Keratinocyte (primary cell): ENCODE measurements at regions not wholly inside any gene's neighbourhood (a gene's known extent, or its start where the extent isn't known, plus 50 kb on each side); places are given as distances from the start of the nearest gene placed in this dataset.

Experiments
- DNase-seq: peaks from one replicate; pipeline ENCODE4 v3.0.0-alpha.2; 2011; ENCODE audit warnings: low read depth, missing footprints, low spot score
- FAIRE-seq: peaks from 2 replicates; lab custom pipeline; 2011; peaks lifted over from hg19 to GRCh38; lab: Jason Lieb, UNC
- H2AFZ ChIP-seq: 2 replicates; pipeline ENCODE4 v1.6.0; 2012; ENCODE audit warnings: low read length, control low read depth, inconsistent platforms; ENCODE audit not compliant: control insufficient read depth
- H3K27ac ChIP-seq: 2 replicates; pipeline ENCODE4 v1.5.1; 2011; ENCODE audit warnings: low read length; ENCODE audit not compliant: control insufficient read depth, insufficient read depth
- H3K27me3 ChIP-seq: 3 replicates; pipeline ENCODE4 v1.6.0; 2011; ENCODE audit warnings: low read length; ENCODE audit not compliant: control insufficient read depth, insufficient read depth; ENCODE audit errors: extremely low read depth
- H3K36me3 ChIP-seq, 2 experiments: 2 replicates in 1 of 2; 3 replicates in 1 of 2; pipeline ENCODE4 v1.5.1; 2011; ENCODE audit warnings: low read length in 2 of 2, mild to moderate bottlenecking in 1 of 2; ENCODE audit not compliant: control insufficient read depth in 2 of 2, insufficient read depth in 2 of 2; ENCODE audit errors: extremely low read depth in 1 of 2
- H3K4me1 ChIP-seq: 3 replicates; pipeline ENCODE4 v1.5.1; 2011; ENCODE audit warnings: low read length; ENCODE audit not compliant: control insufficient read depth, insufficient read depth; ENCODE audit errors: extremely low read depth
- H3K4me2 ChIP-seq: 3 replicates; pipeline ENCODE4 v1.6.0; 2011; ENCODE audit warnings: low read depth, low read length; ENCODE audit not compliant: control insufficient read depth, insufficient read depth; ENCODE audit errors: extremely low read depth
- H3K4me3 ChIP-seq, 3 experiments: fragments of 200-600 bp in 1 of 3; sonication (generic) in 1 of 3; 2 replicates in 2 of 3; 3 replicates in 1 of 3; pipeline ENCODE4 v1.5.1; 2011 to 2016; ENCODE audit warnings: low read length in 3 of 3, mild to moderate bottlenecking in 3 of 3, control low read depth in 2 of 3, inconsistent platforms in 1 of 3, low read depth in 1 of 3, mixed read lengths in 1 of 3, mixed run types in 1 of 3, moderate library complexity in 1 of 3; ENCODE audit not compliant: control insufficient read depth in 2 of 3, insufficient read depth in 2 of 3; ENCODE audit errors: extremely low read depth in 1 of 3
- H3K79me2 ChIP-seq: 2 replicates; pipeline ENCODE4 v1.6.0; 2012; ENCODE audit warnings: low read length; ENCODE audit not compliant: control insufficient read depth, insufficient read depth
- H3K9ac ChIP-seq: 3 replicates; pipeline ENCODE4 v1.6.0; 2011; ENCODE audit warnings: low read length; ENCODE audit not compliant: control insufficient read depth, insufficient read depth; ENCODE audit errors: extremely low read depth
- H3K9me1 ChIP-seq: 3 replicates; pipeline ENCODE4 v1.6.0; 2011; ENCODE audit warnings: low read length; ENCODE audit not compliant: control insufficient read depth, insufficient read depth; ENCODE audit errors: extremely low read depth
- H3K9me3 ChIP-seq: 2 replicates; pipeline ENCODE4 v1.5.1; 2012; ENCODE audit warnings: low read depth, low read length; ENCODE audit not compliant: control insufficient read depth
- H4K20me1 ChIP-seq: 3 replicates; pipeline ENCODE4 v1.6.0; 2011; ENCODE audit warnings: low read length; ENCODE audit not compliant: control insufficient read depth, insufficient read depth; ENCODE audit errors: extremely low read depth
- EZH2 ChIP-seq: IDR thresholded peaks from one replicate; pipeline ENCODE4 v1.6.1; 2012; ENCODE audit warnings: inconsistent platforms, mild to moderate bottlenecking, low read length, moderate library complexity
- dilution Hi-C: fragments of 300-500 bp; cut with MboI; formaldehyde crosslinking; loops from one replicate; pipeline ENCODE4 v1.7.0; 2020; ENCODE audit warnings: low sequenced_read_pairs; ENCODE audit not compliant: extremely low pct_ligation_motif_present
- TF ChIP-seq, protein P1 (sequence below), 3 experiments: IDR thresholded peaks in 1 of 3; conservative IDR thresholded peaks in 1 of 3; optimal IDR thresholded peaks in 1 of 3; 2 replicates in 2 of 3; 3 replicates in 1 of 3; pipeline versions ENCODE3 to v1.5.1; 2011; ENCODE audit warnings: low read length in 3 of 3, mild to moderate bottlenecking in 3 of 3, moderate library complexity in 2 of 3, control low read depth in 1 of 3, inconsistent platforms in 1 of 3; ENCODE audit not compliant: insufficient read depth in 2 of 3; ENCODE audit errors: extremely low read depth in 1 of 3

DNA sequence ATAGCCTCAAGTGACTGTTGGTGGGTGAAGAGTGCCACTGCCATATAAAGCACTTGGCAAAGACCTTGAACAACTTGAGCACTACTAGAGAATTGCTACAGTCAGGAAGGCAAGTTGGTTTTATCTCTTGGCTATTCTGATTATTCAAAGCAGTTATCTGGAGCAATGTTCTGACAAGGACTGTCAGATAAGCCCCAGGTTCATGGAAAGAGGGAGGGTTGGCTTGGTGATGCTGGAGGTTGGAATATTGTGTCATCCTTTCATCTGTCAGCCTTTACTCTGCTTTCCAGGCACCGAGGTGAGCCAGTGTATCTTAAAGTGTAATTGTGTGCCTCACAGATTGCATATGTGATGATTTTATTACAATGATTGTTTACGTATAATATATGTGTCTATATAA, 548.4 kb upstream of the ZNF608 start:
- FAIRE-seq (peak; percentile 17), DNase-seq (no peak)
- dilution Hi-C loops = no loop called here
- Histone ChIP-seq H2AFZ (no peak overlapping the region), H3K27ac (no peak overlapping the region), H3K4me3 (no peak overlapping the region), H3K9ac (no peak overlapping the region), H4K20me1 (no peaks in the 10 kb centered on the region), H3K4me2 (no peak overlapping the region), H3K9me1 (no peaks in the 10 kb centered on the region), H3K79me2 (no peaks in the 10 kb centered on the region), H3K36me3 (no peaks in the 10 kb centered on the region), H3K27me3 (no peaks in the 10 kb centered on the region), H3K4me1 (peaks cover 12% of the 10 kb centered on the region), H3K9me3 (no peaks in the 10 kb centered on the region)
- TF ChIP-seq, protein P1, sequence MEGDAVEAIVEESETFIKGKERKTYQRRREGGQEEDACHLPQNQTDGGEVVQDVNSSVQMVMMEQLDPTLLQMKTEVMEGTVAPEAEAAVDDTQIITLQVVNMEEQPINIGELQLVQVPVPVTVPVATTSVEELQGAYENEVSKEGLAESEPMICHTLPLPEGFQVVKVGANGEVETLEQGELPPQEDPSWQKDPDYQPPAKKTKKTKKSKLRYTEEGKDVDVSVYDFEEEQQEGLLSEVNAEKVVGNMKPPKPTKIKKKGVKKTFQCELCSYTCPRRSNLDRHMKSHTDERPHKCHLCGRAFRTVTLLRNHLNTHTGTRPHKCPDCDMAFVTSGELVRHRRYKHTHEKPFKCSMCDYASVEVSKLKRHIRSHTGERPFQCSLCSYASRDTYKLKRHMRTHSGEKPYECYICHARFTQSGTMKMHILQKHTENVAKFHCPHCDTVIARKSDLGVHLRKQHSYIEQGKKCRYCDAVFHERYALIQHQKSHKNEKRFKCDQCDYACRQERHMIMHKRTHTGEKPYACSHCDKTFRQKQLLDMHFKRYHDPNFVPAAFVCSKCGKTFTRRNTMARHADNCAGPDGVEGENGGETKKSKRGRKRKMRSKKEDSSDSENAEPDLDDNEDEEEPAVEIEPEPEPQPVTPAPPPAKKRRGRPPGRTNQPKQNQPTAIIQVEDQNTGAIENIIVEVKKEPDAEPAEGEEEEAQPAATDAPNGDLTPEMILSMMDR (optimal IDR thresholded peaks at IDR 0.05 in 1 of 3, IDR thresholded peaks at IDR 0.05 in 1 of 3, conservative IDR thresholded peaks at IDR 0.05 in 1 of 3; ENCODE audit: extremely low read depth in 1 of 3, insufficient read depth in 2 of 3, low read length in 3 of 3) = no peak
- no peak for TF ChIP-seq EZH2

DNA sequence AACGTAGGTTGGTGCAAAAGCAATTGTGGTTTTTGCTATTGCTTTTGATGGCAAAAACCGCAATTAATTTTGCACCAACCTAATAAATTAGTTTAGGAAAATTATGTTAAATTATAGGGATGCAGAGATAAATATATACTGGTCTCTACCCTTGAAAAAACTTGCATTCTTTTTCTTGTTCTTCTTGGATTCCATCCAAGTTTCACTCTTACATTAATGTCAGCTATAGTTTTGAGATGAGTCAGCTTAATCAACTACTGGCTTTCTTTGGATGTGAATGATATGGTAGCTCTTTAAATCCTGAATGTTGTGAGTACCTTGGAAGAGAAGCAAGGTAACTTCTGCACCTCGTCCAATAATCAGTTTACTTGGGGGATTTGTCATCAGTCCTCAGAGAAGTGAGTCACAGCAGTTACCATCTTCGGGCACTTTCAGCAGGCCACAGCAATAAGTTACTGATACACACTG, 549.0 kb upstream of the ZNF608 start:
- no peaks in the 10 kb centered on the region for H3K9me3 ChIP-seq
- no peaks in the 10 kb centered on the region for H4K20me1 ChIP-seq
- H2AFZ ChIP-seq = no peak overlapping the region
- H3K4me2 ChIP-seq = peak overlapping the region; percentile 38
- DNase-seq (no peak), FAIRE-seq (peak; percentile 80)
- no peaks in the 10 kb centered on the region for H3K9me1 ChIP-seq
- no peak overlapping the region for H3K4me3 ChIP-seq
- no peaks in the 10 kb centered on the region for H3K79me2 ChIP-seq
- TF ChIP-seq, protein P1 (optimal IDR thresholded peaks at IDR 0.05 in 1 of 3, IDR thresholded peaks at IDR 0.05 in 1 of 3, conservative IDR thresholded peaks at IDR 0.05 in 1 of 3; ENCODE audit: extremely low read depth in 1 of 3, insufficient read depth in 2 of 3, low read length in 3 of 3) = no peak
- TF ChIP-seq EZH2 = no peak
- H3K36me3 ChIP-seq = no peaks in the 10 kb centered on the region
- dilution Hi-C loops = no loop called here
- peaks cover 12% of the 10 kb centered on the region for H3K4me1 ChIP-seq
- H3K27ac ChIP-seq = no peak overlapping the region
- H3K9ac ChIP-seq = no peak overlapping the region
- H3K27me3 ChIP-seq = no peaks in the 10 kb centered on the region
